ENCODE measurements at regions not wholly inside any gene's neighbourhood (a gene's known extent, or its start where the extent isn't known, plus 50 kb on each side); places are given as distances from the start of the nearest gene placed in this dataset.

DNA sequence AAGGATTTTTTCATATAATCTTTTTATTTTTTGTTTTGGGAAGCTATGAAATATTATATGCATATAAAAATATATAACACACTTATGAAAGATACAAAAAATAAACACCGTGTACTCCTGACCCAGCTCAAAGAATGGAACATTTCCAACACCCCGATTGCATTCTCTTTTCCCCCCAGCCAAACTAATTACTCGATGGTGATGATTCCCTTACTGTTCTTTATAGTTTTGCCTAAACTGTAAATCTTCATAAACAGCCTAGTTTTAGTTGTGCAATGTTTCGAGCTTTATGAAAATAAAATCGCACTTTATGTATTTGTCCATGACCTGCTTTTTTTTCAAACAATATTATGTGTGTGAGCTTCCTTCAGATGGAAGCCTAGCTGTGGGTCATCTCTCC, 352.0 kb upstream of the KAZN start:
- no peak for FAIRE-seq
- in situ Hi-C loops (cut with HindIII; ENCODE audit: extremely low pct_ligation_motif_present, low pct_unique_long_range_greater_than_20kb) = no loop called here
- POLR2A ChIA-PET = no interaction called here
- TF ChIP-seq EZH2 (conservative IDR thresholded peaks at IDR 0.05; ENCODE audit: low read depth, low read length) (no peak), ZSCAN21 (CRISPR knock-in tag; IDR thresholded peaks at IDR 0.05; ENCODE audit: borderline replicate concordance) (no peak)
- Histone ChIP-seq H2AFZ (ENCODE audit: low read length) (no peak overlapping the region), H3K27me3 (ENCODE audit: control insufficient read depth in 1 of 2, insufficient read depth in 2 of 2, low read length in 2 of 2) (no peaks in the 10 kb centered on the region; a peak in 1 of 5 replicates), H3K4me1 (ENCODE audit: insufficient read depth, low read length) (0 out of 2 replicates have a peak, but pooled peaks cover 6% of the 10 kb centered on the region), H3K36me3 (replicated peaks in 1 of 2; ENCODE audit: control insufficient read depth in 1 of 2, insufficient read depth in 2 of 2, low read length in 2 of 2) (no peaks in the 10 kb centered on the region), H3K27ac (ENCODE audit: extremely low read length, insufficient read depth, low read length) (no peak overlapping the region), H3K79me2 (ENCODE audit: insufficient read depth, low read length) (no peaks in the 10 kb centered on the region), H3K4me3 (replicated peaks in 1 of 3; ENCODE audit: insufficient read depth in 1 of 3, low read depth in 2 of 3, low read length in 3 of 3) (no peak overlapping the region), H3K4me2 (ENCODE audit: low read depth, low read length) (no peak overlapping the region), H4K20me1 (ENCODE audit: insufficient read depth, low read length) (no peaks in the 10 kb centered on the region), H3K9ac (ENCODE audit: insufficient read depth, low read depth, low read length) (no peak overlapping the region), H3K9me3 (ENCODE audit: low read length) (no peaks in the 10 kb centered on the region)
- no TSS peak for BruUV-seq (replicated peaks)
- DNase-seq (ENCODE audit: low spot score) = no peak
- CTCF ChIA-PET (ENCODE audit: low intra/inter-chr PET ratio, low total read pairs) = no interaction called here
- intact Hi-C loops (cut with micrococcal nuclease; ENCODE audit: unreplicated experiment) = no loop called here
- WGBS (ENCODE audit: low lambda C conversion rate) = 4% methylated on average over 5 of the region's 5 CpGs
- no peak for ATAC-seq

DNA sequence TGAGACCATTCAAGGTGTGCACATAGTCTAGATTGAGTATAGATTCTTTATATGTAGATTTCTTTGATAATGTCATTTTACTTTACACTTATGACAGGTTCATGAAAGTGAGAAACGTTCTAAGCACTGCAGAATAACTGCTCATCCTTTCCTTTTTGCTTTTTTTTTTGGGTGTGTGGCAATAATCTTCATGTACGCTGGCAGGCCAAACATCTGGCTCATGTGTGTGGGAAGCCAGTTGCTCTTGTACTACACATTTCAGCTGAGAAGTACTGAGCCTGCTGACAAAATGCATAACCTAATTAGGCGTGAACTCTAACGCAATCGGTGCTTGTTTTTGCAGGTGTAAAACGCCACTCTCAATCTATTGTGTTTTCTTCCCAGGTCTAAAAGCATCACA, 350.8 kb upstream of the KAZN start:
- WGBS (ENCODE audit: low lambda C conversion rate) = 41% methylated on average over 6 of the region's 6 CpGs
- H3K27me3 ChIP-seq (ENCODE audit: control insufficient read depth in 1 of 2, insufficient read depth in 2 of 2, low read length in 2 of 2) = no peaks in the 10 kb centered on the region; a peak in 1 of 5 replicates
- no peak overlapping the region for H3K9ac ChIP-seq (ENCODE audit: insufficient read depth, low read depth, low read length)
- H3K27ac ChIP-seq (ENCODE audit: extremely low read length, insufficient read depth, low read length) = no peak overlapping the region
- no peaks in the 10 kb centered on the region for H3K79me2 ChIP-seq (ENCODE audit: insufficient read depth, low read length)
- ChIA-PET CTCF (ENCODE audit: low intra/inter-chr PET ratio, low total read pairs) (no interaction called here), POLR2A (no interaction called here)
- H3K36me3 ChIP-seq (replicated peaks in 1 of 2; ENCODE audit: control insufficient read depth in 1 of 2, insufficient read depth in 2 of 2, low read length in 2 of 2) = no peaks in the 10 kb centered on the region
- H4K20me1 ChIP-seq (ENCODE audit: insufficient read depth, low read length) = no peaks in the 10 kb centered on the region
- in situ Hi-C loops (cut with HindIII; ENCODE audit: extremely low pct_ligation_motif_present, low pct_unique_long_range_greater_than_20kb) (no loop called here), intact Hi-C loops (cut with micrococcal nuclease; ENCODE audit: unreplicated experiment) (no loop called here)
- no peaks in the 10 kb centered on the region for H3K9me3 ChIP-seq (ENCODE audit: low read length)
- H3K4me1 ChIP-seq (ENCODE audit: insufficient read depth, low read length) = 0 out of 2 replicates have a peak, but pooled peaks cover 1% of the 10 kb centered on the region
- ATAC-seq = no peak
- BruUV-seq (replicated peaks) = no TSS peak
- no peak overlapping the region for H3K4me3 ChIP-seq (replicated peaks in 1 of 3; ENCODE audit: insufficient read depth in 1 of 3, low read depth in 2 of 3, low read length in 3 of 3)
- DNase-seq (ENCODE audit: low spot score) = no peak
- FAIRE-seq = no peak
- H2AFZ ChIP-seq (ENCODE audit: low read length) = no peak overlapping the region
- H3K4me2 ChIP-seq (ENCODE audit: low read depth, low read length) = no peak overlapping the region
- TF ChIP-seq POLR2G (IDR thresholded peaks at IDR 0.05; ENCODE audit: low read depth, low read length) = no peak
- no peak for TF ChIP-seq LCORL (IDR thresholded peaks at IDR 0.05)
- no peak for TF ChIP-seq LCORL (CRISPR knock-in tag; IDR thresholded peaks at IDR 0.05)
- no peak for TF ChIP-seq SP4 (CRISPR knock-in tag; IDR thresholded peaks at IDR 0.05)
- TF ChIP-seq KLF12 (CRISPR knock-in tag; IDR thresholded peaks at IDR 0.05; ENCODE audit: borderline replicate concordance) = no peak
- no peak for TF ChIP-seq SYNCRIP (IDR thresholded peaks at IDR 0.05; ENCODE audit: insufficient read depth, low read depth, low read length)
- TF ChIP-seq ARID4A (CRISPR knock-in tag; IDR thresholded peaks at IDR 0.05; ENCODE audit: borderline replicate concordance) = no peak
- TF ChIP-seq KDM2A (CRISPR knock-in tag; IDR thresholded peaks at IDR 0.05; ENCODE audit: borderline replicate concordance, low read depth) = no peak
- TF ChIP-seq NR2F1 (CRISPR knock-in tag; IDR thresholded peaks at IDR 0.05) = no peak
- TF ChIP-seq TEAD2 (CRISPR knock-in tag; IDR thresholded peaks at IDR 0.05) = no peak
- TF ChIP-seq THAP11 (CRISPR knock-in tag; IDR thresholded peaks at IDR 0.05) = no peak
- TF ChIP-seq ZNF737 (CRISPR knock-in tag; IDR thresholded peaks at IDR 0.05; ENCODE audit: borderline replicate concordance) = no peak
- no peak for TF ChIP-seq ZNF276 (CRISPR knock-in tag; IDR thresholded peaks at IDR 0.05; ENCODE audit: low read depth)
